Naive B cell (primary cell): ENCODE measurements at regions not wholly inside any gene's neighbourhood (a gene's known extent, or its start where the extent isn't known, plus 50 kb on each side); places are given as distances from the start of the nearest gene placed in this dataset.
A peak's percentile ranks its signal among the peaks of the same experiment; 100 is the strongest.
"Not testable (repeated sequence)": the region's sequence is repeated elsewhere in the genome, so short reads cannot be mapped to it uniquely, and the experiment has no call there.

ENCODE experiments used
- ATAC-seq, 2 donors: fragments of 150-1000 bp; cut with Tn5 transposase; 2 replicates each; pipeline ENCODE4 v1.10.0; 2021; ENCODE audit warnings: low read depth in 2 of 2, mild to moderate bottlenecking in 2 of 2, moderate library complexity in 2 of 2
- DNase-seq: peaks from one replicate; pipeline ENCODE4 v3.0.0; 2022
- H3K27ac Mint-ChIP-seq, 6 donors: one replicate each; pipeline ENCODE4 v1.8.0; 2020 to 2022; ENCODE audit warnings: mild to moderate bottlenecking in 6 of 6, mixed read lengths in 6 of 6, moderate library complexity in 5 of 6, inconsistent platforms in 2 of 6
- H3K27me3 Mint-ChIP-seq, 3 donors: one replicate each; pipeline ENCODE4 v1.8.0; 2021 to 2022; ENCODE audit warnings: mixed read lengths in 3 of 3, mild to moderate bottlenecking in 1 of 3
- H3K36me3 Mint-ChIP-seq, 2 donors: one replicate each; pipeline ENCODE4 v1.8.0; 2020 to 2022; ENCODE audit warnings: mixed read lengths in 2 of 2, inconsistent platforms in 1 of 2, mild to moderate bottlenecking in 1 of 2
- H3K4me1 Mint-ChIP-seq, 3 donors: one replicate each; pipeline ENCODE4 v1.8.0; 2020 to 2022; ENCODE audit warnings: mixed read lengths in 3 of 3, inconsistent platforms in 1 of 3, mild to moderate bottlenecking in 1 of 3, moderate library complexity in 1 of 3
- H3K4me3 Mint-ChIP-seq, 8 donors: one replicate each; pipeline ENCODE4 v1.8.0; 2020 to 2022; ENCODE audit warnings: mild to moderate bottlenecking in 8 of 8, mixed read lengths in 8 of 8, moderate library complexity in 8 of 8, inconsistent platforms in 2 of 8
- H3K9me3 Mint-ChIP-seq, 7 donors: one replicate each; pipeline ENCODE4 v1.8.0; 2020 to 2022; ENCODE audit warnings: mixed read lengths in 7 of 7, mild to moderate bottlenecking in 5 of 7, inconsistent platforms in 2 of 7, moderate library complexity in 1 of 7

DNA sequence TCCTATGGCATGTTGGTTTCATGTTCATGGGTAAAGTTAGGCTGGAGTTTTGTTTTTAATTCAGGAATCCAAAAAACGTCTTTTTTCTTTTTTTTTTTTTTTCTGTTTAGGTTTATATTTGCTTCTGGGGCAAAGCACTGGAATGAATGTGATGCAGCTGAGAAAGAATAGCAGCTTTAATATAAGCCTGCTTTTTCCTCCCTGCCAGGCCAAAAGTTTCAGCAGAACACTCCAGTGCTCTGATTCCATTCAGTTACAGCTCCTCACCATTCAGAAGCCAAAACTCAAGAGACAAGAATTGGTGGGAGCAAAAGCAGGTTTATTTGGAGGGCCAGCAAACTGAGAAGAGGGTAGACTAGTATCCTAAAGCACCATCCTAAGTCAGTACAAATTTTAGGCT is 102.7 kb upstream of the PELI1 start:
- Mint-ChIP-seq H3K36me3 (peaks cover 0 to 7% of the 10 kb centered on the region in 2 donors), H3K4me1 (no peaks in the 10 kb centered on the region), H3K27me3 (peaks cover 0 to 12% (median 6%) of the 10 kb centered on the region in 3 donors), H3K27ac (peak overlapping the region in 1 of 6 donors; percentile 32), H3K4me3 (no peak overlapping the region), H3K9me3 (peaks cover 0 to 3% (median 0%) of the 10 kb centered on the region in 7 donors)
- no peak for ATAC-seq
- no peak for DNase-seq

GRCh38 chr2:64249426-64249825 is 105.2 kb upstream of the PELI1 start:
- Mint-ChIP-seq H3K27ac (peak overlapping the region in 1 of 6 donors; percentile 26), H3K36me3 (peaks cover 0 to 7% of the 10 kb centered on the region in 2 donors), H3K4me3 (no peak overlapping the region), H3K27me3 (peaks cover 0 to 6% (median 0%) of the 10 kb centered on the region in 3 donors), H3K9me3 (peaks cover 0 to 3% (median 0%) of the 10 kb centered on the region in 7 donors), H3K4me1 (no peaks in the 10 kb centered on the region)
- ATAC-seq (no peak), DNase-seq (no peak)

- H3K4me3 Mint-ChIP-seq: no peak overlapping the region
- no peaks in the 10 kb centered on the region for H3K4me1 Mint-ChIP-seq
- peaks cover 0 to 5% of the 10 kb centered on the region in 2 donors for H3K36me3 Mint-ChIP-seq
- no peak for ATAC-seq
- peaks cover 0 to 4% (median 0%) of the 10 kb centered on the region in 3 donors for H3K27me3 Mint-ChIP-seq
- H3K9me3 Mint-ChIP-seq: peaks cover 0 to 3% (median 0%) of the 10 kb centered on the region in 7 donors
- DNase-seq: no peak
- H3K27ac Mint-ChIP-seq: peak overlapping the region in 1 of 6 donors; percentile 71
These were observed 105.8 kb upstream of the PELI1 start for GRCh38 chr2:64250063-64250462.

DNA sequence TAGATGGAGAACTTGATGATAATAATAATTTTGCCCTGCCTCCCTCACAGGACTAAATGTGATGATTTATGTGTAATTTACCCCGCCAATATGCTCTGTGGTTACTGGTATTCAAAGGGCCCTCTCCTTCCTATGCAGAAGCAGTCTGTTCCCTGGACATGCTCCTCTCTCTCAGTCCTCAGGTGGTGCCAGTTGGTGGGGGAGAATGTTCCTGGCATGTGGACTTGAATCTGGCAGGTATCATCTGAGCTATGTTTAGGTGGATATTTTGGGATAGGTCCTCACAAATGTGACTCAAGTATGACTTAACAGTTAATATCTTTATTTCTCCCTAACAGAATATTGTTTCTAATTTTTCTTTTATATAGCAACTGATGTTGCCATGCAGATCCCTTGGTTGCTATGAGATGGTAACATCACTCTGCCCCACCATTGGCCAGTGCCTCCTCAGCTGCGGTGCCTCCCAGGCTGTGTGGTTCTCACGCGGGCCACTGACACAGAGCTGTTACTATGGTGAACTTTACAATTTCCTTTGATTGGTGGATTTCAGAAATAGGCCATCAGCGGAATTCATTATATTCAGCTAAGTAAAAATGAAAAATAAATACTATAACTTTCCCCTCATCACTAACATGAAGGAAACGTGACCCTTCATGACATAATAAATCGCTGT is 106.7 kb upstream of the PELI1 start:
- Mint-ChIP-seq H3K27ac (peak overlapping the region in 3 of 6 donors; percentile 70 to 79 (median 71)), H3K4me3 (no peak overlapping the region), H3K4me1 (no peaks in the 10 kb centered on the region), H3K27me3 (no peaks in the 10 kb centered on the region), H3K36me3 (no peaks in the 10 kb centered on the region), H3K9me3 (peaks cover 0 to 3% (median 0%) of the 10 kb centered on the region in 7 donors)
- ATAC-seq (no peak), DNase-seq (no peak)

- DNase-seq (no peak), ATAC-seq (no peak)
- peaks cover 0 to 3% (median 0%) of the 10 kb centered on the region in 7 donors for H3K9me3 Mint-ChIP-seq
- H3K4me3 Mint-ChIP-seq: no peak overlapping the region
- no peaks in the 10 kb centered on the region for H3K27me3 Mint-ChIP-seq
- peak overlapping the region in 3 of 6 donors; percentile 28 to 79 (median 41) for H3K27ac Mint-ChIP-seq
- H3K36me3 Mint-ChIP-seq: no peaks in the 10 kb centered on the region
- H3K4me1 Mint-ChIP-seq: peaks cover 0 to 4% (median 0%) of the 10 kb centered on the region in 3 donors
These were observed 107.5 kb upstream of the PELI1 start for GRCh38 chr2:64251497-64252250.

GRCh38 chr2:64252251-64252978 is 108.2 kb upstream of the PELI1 start:
- H3K4me1 Mint-ChIP-seq, H3K27me3 Mint-ChIP-seq, H3K9me3 Mint-ChIP-seq, DNase-seq, H3K4me3 Mint-ChIP-seq, H3K36me3 Mint-ChIP-seq, ATAC-seq: not testable (repeated sequence)
- H3K27ac Mint-ChIP-seq: peak overlapping the region in 2 of 6 donors; percentile 19 to 69

GRCh38 chr2:64253421-64253820 is 109.2 kb upstream of the PELI1 start:
- H3K9me3 Mint-ChIP-seq, H3K4me3 Mint-ChIP-seq, ATAC-seq, DNase-seq, H3K27me3 Mint-ChIP-seq, H3K27ac Mint-ChIP-seq, H3K36me3 Mint-ChIP-seq: not testable (repeated sequence)
- H3K4me1 Mint-ChIP-seq: peaks cover 5 to 11% (median 10%) of the 10 kb centered on the region in 3 donors

- Mint-ChIP-seq H3K36me3 (no peaks in the 10 kb centered on the region), H3K9me3 (no peaks in the 10 kb centered on the region), H3K27ac (peak overlapping the region in 2 of 6 donors; percentile 57 to 72), H3K4me3 (no peak overlapping the region), H3K4me1 (peaks cover 25 to 46% (median 32%) of the 10 kb centered on the region in 3 donors), H3K27me3 (no peaks in the 10 kb centered on the region)
- DNase-seq (no peak), ATAC-seq (no peak)
These were observed 114.3 kb upstream of the PELI1 start for GRCh38 chr2:64258566-64258965.

DNA sequence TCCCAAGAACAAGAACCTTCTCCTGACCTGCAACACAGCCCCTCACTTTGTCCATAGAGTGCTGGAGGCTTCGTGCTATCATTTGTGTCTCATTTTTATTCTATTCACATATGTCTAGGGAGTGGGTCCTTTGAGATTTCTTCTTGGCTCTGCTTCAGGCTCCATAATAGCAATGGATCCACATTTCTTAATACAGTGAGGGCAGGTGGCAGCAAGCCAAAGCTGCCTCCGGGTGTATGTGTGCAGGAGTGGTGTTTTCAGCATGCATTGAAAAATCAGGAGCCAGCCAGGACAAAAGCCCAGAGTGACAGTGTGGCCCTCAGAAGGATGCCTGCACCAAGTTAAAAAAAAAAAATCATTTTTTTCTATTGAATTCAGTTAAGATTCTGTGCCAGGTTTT is 115.1 kb upstream of the PELI1 start:
- no peaks in the 10 kb centered on the region for H3K9me3 Mint-ChIP-seq
- peaks cover 28 to 46% (median 32%) of the 10 kb centered on the region in 3 donors for H3K4me1 Mint-ChIP-seq
- H3K36me3 Mint-ChIP-seq: no peaks in the 10 kb centered on the region
- peak overlapping the region in 1 of 8 donors; percentile 35 for H3K4me3 Mint-ChIP-seq
- H3K27ac Mint-ChIP-seq: peak overlapping the region in 4 of 6 donors; percentile 34 to 88 (median 70)
- ATAC-seq (no peak), DNase-seq (no peak)
- no peaks in the 10 kb centered on the region for H3K27me3 Mint-ChIP-seq

GRCh38 chr2:64260093-64260803 is 116.0 kb upstream of the PELI1 start:
- no peaks in the 10 kb centered on the region for H3K27me3 Mint-ChIP-seq
- H3K4me1 Mint-ChIP-seq: peaks cover 29 to 46% (median 32%) of the 10 kb centered on the region in 3 donors
- DNase-seq (no peak), ATAC-seq (peak; percentile 5 to 20)
- no peaks in the 10 kb centered on the region for H3K36me3 Mint-ChIP-seq
- H3K27ac Mint-ChIP-seq: peak overlapping the region; percentile 44 to 91 (median 76)
- peak overlapping the region; percentile 3 to 89 (median 84) for H3K4me3 Mint-ChIP-seq
- no peaks in the 10 kb centered on the region for H3K9me3 Mint-ChIP-seq

- Mint-ChIP-seq H3K27ac (peak overlapping the region; percentile 44 to 91 (median 76)), H3K4me3 (peak overlapping the region; percentile 3 to 89 (median 84))
These were observed 116.6 kb upstream of the PELI1 start for GRCh38 chr2:64260817-64261216.

GRCh38 chr2:64262071-64262470 is 117.9 kb upstream of the PELI1 start:
- Mint-ChIP-seq H3K36me3 (no peaks in the 10 kb centered on the region), H3K4me3 (peak overlapping the region in 1 of 8 donors; percentile 1), H3K4me1 (peaks cover 26 to 45% (median 29%) of the 10 kb centered on the region in 3 donors), H3K27me3 (no peaks in the 10 kb centered on the region), H3K27ac (peak overlapping the region in 4 of 6 donors; percentile 60 to 90 (median 74)), H3K9me3 (no peaks in the 10 kb centered on the region)
- no peak for DNase-seq
- no peak for ATAC-seq

More at GRCh38 chr2:64260817-64261216, 116.6 kb upstream of the PELI1 start:
- H3K36me3 Mint-ChIP-seq: no peaks in the 10 kb centered on the region
- H3K9me3 Mint-ChIP-seq: no peaks in the 10 kb centered on the region
- H3K4me1 Mint-ChIP-seq: peaks cover 29 to 46% (median 32%) of the 10 kb centered on the region in 3 donors
- H3K27me3 Mint-ChIP-seq: no peaks in the 10 kb centered on the region
- DNase-seq (peak; percentile 72), ATAC-seq (peak; percentile 96 to 99)

GRCh38 chr2:64262816-64263215 is 118.6 kb upstream of the PELI1 start:
- H3K9me3 Mint-ChIP-seq: no peaks in the 10 kb centered on the region
- H3K27me3 Mint-ChIP-seq: peaks cover 0 to 3% (median 0%) of the 10 kb centered on the region in 3 donors
- ATAC-seq: no peak
- H3K4me3 Mint-ChIP-seq: no peak overlapping the region
- peaks cover 0 to 3% of the 10 kb centered on the region in 2 donors for H3K36me3 Mint-ChIP-seq
- peaks cover 20 to 37% (median 24%) of the 10 kb centered on the region in 3 donors for H3K4me1 Mint-ChIP-seq
- DNase-seq: no peak
- peak overlapping the region in 3 of 6 donors; percentile 50 to 85 (median 78) for H3K27ac Mint-ChIP-seq
